GM18951 (cell line): ENCODE measurements at regions not wholly inside any gene's neighbourhood (a gene's known extent, or its start where the extent isn't known, plus 50 kb on each side); places are given as distances from the start of the nearest gene placed in this dataset.

ENCODE experiments used
- POLR2A ChIP-seq: IDR thresholded peaks from 4 replicates; pipeline ENCODE4 v1.6.1; 2011; ENCODE audit warnings: mild to moderate bottlenecking; ENCODE audit not compliant: insufficient read length, insufficient read depth; ENCODE audit errors: extremely low read depth
- in situ Hi-C: fragments of 300-500 bp; cut with MboI; formaldehyde crosslinking; loops from one replicate; pipeline ENCODE4 v1.12.0; 2022; ENCODE audit warnings: low sequenced_read_pairs, mixed read lengths, inconsistent platforms; ENCODE audit not compliant: unreplicated experiment

DNA sequence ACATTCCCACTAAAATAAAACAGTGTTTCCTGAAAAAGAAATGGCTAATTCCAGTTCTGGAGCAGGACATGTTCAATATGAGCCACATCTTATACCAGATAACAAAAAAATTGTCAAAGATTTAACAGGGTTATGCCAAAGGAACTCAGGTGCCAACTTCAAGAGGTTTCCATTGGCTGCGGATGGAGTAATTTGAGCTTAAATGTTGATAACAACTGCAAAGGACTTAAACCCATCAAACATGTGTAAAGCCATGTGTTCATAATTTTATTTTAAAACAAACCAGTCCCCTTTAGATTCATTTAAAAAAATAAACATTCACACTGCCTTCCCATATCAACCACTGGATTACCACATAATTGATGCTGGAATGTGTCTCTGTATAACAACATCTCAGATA, 156.4 kb upstream of the PCDH18 start:
- in situ Hi-C loops: no loop called here
- no peak for TF ChIP-seq POLR2A

DNA sequence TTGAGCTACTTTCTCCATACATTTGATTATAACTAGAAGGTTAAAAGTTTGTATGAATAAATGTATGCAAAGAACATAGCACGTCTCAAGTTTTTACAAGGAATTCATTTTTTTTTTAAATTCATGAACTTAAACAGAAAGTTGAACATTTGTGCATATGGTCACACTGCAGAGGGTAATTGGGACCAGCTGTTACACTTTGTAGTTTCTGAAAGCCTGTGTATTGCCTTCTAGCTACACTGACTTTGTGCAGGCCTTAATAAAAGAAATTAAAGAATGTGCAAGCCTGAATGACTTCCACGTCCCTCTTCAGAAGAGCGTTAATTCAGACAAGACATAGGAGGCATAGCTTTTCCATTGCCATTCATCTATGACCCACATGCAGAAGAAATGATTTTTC, 153.1 kb upstream of the PCDH18 start:
- TF ChIP-seq POLR2A: no peak
- in situ Hi-C loops: no loop called here

DNA sequence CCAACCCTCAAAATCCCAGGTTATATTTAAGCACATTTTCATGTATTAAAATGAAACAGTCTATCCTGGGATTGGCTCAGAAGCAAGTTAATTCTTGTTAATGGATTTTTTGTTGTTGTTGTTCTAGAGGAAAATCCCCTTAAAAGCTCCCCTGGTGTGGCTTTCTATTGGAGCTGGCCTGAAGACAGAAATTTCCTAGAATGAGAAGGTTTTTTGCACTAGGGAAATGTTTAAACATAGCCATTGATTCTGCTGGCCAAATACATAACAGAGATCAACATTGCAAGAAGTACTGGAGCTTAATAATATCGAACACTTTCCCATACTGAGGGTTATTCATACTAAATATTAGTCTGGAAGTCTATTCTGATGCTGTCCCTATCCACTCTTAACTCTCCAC, 148.8 kb upstream of the PCDH18 start:
- no peak for TF ChIP-seq POLR2A

DNA sequence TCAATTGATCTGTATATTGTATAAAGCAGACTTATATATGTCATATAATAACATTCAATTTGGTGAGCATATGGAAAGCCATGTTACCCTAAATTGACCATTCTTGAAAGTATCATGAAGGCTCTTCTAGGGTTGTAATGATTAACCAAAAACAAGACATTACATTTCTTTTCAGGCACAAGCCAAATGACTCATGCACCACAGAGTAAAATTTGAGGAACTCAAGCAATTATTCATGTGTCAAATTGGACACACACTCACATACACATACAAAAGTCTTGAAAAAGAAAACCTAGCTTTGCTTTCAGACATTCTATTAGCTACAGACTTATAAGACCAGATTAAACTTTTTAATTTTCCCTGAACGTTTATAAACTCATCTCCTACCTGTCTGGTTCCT, 146.5 kb upstream of the PCDH18 start:
- TF ChIP-seq POLR2A: no peak

More for the DNA sequence above, 148.8 kb upstream of the PCDH18 start:
- in situ Hi-C loops: no loop called here

DNA sequence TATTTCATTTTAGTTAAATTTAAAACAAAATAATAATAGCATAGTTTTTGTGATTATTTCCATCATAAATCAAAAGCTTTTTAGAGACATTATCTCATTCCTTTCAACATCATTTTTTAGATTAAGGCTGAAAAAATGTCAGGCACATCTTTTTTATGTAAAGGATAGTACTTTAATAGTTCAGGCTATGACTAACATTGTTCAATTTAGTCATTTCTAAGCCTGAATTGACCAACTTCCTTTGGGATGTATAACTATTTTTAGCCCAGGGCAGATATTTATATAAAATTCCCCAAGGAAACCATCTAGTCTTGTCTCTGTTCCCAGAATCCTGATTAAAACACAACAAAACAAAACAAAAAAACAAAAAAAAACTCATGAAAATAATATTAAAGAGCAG, 145.6 kb upstream of the PCDH18 start:
- TF ChIP-seq POLR2A: no peak

More for the DNA sequence above, 146.5 kb upstream of the PCDH18 start:
- in situ Hi-C loops: no loop called here

DNA sequence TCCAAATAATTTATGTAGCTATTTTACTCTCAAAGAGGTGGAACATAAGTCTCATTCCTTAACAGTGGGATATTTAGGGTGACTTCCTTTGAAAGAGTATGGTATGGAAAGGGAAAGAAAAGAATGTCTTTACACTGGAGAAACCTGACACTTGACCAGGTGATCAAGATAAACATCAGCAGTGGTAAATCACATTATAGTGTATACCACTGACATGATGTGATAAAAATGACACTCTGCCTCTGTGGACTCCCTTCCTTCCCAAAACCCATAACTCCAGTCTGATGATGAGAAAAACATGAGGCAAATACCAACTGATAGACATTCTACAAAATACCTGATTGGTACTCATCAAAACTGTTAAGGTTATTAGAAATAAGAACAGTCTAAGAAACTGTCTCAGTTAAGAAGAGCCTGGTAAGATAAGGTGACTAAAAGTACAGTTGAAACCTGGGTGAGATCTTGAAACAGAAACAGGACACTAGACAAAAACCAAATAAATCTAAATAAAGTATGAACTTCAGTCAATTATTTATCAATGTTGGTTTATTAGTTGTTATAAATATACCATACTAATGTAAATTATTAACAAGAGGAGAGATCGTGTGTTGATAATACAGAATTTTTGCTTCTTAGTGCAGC, 144.2 kb upstream of the PCDH18 start:
- in situ Hi-C loops: no loop called here
- TF ChIP-seq POLR2A: no peak

More for the DNA sequence above, 145.6 kb upstream of the PCDH18 start:
- in situ Hi-C loops: no loop called here

DNA sequence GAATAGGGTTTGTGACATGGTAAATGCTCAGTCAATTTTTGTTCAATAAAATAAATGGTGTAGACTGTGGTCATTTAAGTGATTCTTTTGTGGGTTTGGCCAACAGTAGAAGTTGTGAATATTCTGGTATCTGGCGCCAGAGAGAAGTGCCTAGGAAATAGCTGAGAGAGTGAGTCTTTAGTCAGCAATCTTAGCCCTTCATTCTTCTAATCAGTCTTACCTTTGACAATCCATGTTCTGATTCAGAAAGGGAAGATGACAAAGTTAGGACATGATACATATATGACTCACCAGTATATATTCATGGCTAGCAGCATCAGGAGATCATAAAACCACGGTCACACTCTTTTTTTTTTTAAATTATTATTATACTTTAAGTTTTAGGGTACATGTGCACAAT, 141.8 kb upstream of the PCDH18 start:
- in situ Hi-C loops: no loop called here
- no peak for TF ChIP-seq POLR2A

DNA sequence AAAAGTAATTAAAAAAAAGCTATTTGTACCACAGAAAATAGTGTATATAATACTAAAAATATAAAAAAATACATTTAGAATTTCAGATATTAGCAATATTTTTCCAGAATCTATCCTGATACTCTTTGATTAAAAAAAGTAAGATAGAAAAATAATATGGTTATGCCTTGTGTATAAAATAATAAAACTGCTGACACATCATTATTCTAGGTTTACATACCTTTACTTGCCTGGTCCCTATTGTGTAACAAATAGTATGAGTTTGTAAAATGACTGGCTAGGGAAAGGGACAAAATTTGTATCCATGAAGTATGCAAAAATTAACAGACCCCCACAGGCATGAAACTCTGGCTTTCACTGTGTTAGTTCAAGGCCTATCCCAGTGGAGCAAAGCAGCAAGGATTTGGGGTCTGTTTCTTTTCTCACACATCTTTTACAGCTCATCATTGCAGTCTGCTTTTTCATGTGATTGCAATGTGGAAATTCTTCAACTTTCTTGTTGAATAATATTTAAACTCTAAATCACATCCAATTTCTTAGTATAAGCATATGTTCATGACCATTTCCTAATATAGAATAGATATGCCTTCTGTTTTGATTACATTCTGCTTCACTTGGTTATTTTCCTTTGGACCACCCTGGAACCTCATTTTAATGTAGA, 136.7 kb upstream of the PCDH18 start:
- TF ChIP-seq POLR2A: no peak
- in situ Hi-C loops: no loop called here

DNA sequence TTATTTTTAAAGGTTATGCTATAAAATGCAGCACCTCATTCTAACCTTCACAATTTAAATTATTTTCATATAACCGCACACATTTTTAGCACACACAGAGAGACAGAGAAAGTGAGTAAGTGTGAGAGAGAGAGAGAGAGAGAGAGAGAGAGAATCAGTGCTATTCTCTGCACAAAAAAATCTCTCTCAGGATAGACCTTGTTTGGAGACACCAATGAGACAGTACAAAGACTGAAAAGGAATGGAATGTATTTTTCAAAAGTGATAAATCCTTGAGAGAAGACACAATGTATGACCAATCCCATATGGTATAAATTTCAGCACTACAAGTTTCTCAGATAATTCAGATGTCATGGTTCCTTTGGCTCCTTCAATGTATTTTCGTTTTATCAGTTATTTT, 132.1 kb upstream of the PCDH18 start:
- no peak for TF ChIP-seq POLR2A
- in situ Hi-C loops: no loop called here

DNA sequence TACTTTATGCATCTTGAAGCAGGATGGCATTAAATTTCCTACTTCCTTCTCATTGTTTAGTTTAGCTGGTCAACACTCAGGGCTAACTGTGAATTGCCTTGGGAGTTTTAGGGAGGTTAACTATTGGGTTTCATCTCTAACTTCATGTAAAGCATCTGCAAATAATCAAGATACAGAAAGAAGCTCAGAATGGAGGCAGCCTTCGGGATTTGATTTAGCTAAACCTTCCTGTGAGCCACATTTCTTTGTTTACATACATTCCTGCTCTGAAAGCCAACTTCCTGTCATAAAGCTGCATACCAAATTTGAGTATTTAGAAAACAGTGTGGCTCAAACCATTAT, 131.7 kb upstream of the PCDH18 start:
- in situ Hi-C loops: no loop called here
- TF ChIP-seq POLR2A: no peak

DNA sequence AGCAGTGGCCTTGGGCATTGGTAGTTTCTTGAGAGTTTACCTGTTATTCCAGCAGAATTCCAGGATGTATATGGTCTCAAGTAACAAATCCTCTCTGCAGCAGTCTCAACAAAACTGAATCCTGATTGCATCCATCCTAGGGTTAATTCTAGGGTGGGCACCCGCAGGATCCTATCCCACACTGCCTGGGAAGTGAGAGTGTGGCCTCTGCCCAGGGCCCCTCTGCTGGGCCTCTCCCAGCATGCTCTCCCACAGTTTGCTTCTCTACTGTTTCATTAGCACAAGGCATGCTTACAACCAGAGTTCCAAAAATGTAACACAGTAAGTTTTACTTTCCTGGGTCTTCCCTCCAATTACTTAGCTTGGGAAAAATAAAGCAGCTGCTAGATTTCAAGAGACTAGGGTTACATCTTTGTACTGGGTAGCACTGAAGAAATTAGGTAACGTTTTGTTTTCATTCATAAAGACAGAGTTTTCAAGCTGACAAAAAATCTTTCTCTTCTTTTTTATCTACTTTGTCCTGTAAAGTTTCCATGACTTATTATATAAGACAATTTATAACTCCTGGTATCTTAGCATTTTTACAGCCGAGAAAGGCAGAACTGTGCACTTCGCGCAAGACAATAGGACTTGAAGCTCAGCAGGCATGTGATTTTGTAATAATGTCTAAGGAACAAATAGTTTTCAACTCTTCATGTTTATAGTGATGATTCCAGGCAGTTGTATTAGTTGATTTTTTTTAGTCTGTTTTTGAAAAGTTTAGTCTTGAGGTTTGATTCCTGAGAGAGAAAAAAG, 131.2 kb upstream of the PCDH18 start:
- in situ Hi-C loops: no loop called here
- no peak for TF ChIP-seq POLR2A

DNA sequence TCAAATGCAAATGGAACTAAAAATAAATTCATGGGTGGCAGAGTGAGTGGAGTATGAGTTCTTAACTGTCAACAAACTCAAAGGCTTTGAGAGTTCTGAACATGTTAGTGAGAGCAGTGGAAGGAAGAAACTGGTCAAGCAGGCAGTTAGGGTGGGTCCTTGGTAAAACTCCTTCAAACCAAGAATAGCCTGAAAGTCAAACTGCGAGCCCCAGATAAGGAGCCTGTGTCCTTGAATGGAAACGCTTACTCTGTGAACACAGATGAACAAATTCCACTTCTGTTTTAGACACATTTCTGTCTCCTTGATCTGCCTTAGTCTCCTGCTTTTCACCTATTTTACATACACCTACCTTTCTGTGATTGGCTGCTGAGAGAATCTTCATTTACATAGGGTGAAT, 129.4 kb upstream of the PCDH18 start:
- no peak for TF ChIP-seq POLR2A
- in situ Hi-C loops: no loop called here

DNA sequence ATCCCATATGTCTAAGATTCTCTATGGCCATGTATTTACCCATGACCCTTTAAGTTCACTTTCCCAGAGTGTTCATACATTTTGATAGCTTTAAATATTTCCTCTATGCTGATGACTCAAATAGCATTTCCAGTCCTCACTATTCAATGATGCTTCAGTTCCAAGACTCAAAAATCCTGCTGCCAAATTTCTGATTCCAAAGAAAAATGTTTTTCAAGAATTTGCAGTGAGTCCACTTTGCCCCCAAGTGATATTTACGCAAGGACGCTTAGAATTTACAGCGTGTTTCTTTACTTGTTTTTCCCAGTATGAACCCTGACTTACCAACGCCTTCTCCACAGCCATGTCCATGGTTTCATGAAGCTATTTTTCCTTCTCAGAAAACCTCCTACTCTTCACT, 127.9 kb upstream of the PCDH18 start:
- TF ChIP-seq POLR2A: no peak
- in situ Hi-C loops: no loop called here

DNA sequence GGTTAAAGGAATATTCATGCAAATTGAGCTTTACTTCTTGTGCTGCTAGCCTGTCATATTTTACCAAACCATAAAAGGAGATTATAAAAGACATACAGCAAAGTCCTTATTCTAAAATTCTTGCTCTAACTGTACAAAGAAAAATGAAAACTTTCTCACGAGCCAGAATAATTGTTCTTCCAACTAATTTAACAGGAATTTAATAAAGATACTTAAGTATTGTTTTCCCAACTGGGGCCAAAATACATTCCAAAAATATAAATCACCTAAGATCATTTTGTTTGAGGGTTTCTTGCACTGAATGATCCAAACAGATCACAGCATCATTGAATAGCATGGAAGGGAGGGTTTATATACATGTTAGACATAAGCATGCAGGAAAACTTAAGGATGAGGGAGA, 127.1 kb upstream of the PCDH18 start:
- in situ Hi-C loops: no loop called here
- TF ChIP-seq POLR2A: no peak
